ENCODE measurements at regions not wholly inside any gene's neighbourhood (a gene's known extent, or its start where the extent isn't known, plus 50 kb on each side); places are given as distances from the start of the nearest gene placed in this dataset.

GRCh38 chr15:46416544-46416943 is 781.7 kb downstream of the SQOR start:
- DNase-seq (ENCODE audit: low spot score): no peak

- DNase-seq (ENCODE audit: low spot score): no peak
These were observed 786.2 kb downstream of the SQOR start for GRCh38 chr15:46420990-46421389.

GRCh38 chr15:46441294-46442062 is 806.6 kb downstream of the SQOR start:
- DNase-seq (ENCODE audit: low spot score): no peak

GRCh38 chr15:46442184-46442583 is 807.4 kb downstream of the SQOR start:
- no peak for DNase-seq (ENCODE audit: low spot score)

- no peak for DNase-seq (ENCODE audit: low spot score)
These were observed 808.2 kb downstream of the SQOR start for GRCh38 chr15:46442901-46443590.

- no peak for DNase-seq (ENCODE audit: low spot score)
These were observed 815.4 kb downstream of the SQOR start for GRCh38 chr15:46450112-46450809.

- DNase-seq (ENCODE audit: low spot score): no peak
These were observed 816.0 kb downstream of the SQOR start for GRCh38 chr15:46450810-46451182.

- DNase-seq (ENCODE audit: low spot score): no peak
These were observed 817.5 kb downstream of the SQOR start for GRCh38 chr15:46452297-46452820.

GRCh38 chr15:46456456-46456855 is 821.6 kb downstream of the SQOR start:
- no peak for DNase-seq (ENCODE audit: low spot score)

- DNase-seq (ENCODE audit: low spot score): no peak
These were observed 825.7 kb downstream of the SQOR start for GRCh38 chr15:46460431-46461094.

- DNase-seq (ENCODE audit: low spot score): no peak
These were observed 826.6 kb downstream of the SQOR start for GRCh38 chr15:46461416-46461815.

GRCh38 chr15:46467041-46467440 is 832.2 kb downstream of the SQOR start:
- no peak for DNase-seq (ENCODE audit: low spot score)

GRCh38 chr15:46471096-46471495 is 836.3 kb downstream of the SQOR start:
- DNase-seq (ENCODE audit: low spot score): no peak

GRCh38 chr15:46489276-46489675 is 854.4 kb downstream of the SQOR start:
- DNase-seq (ENCODE audit: low spot score): no peak

GRCh38 chr15:46496491-46497115 is 861.8 kb downstream of the SQOR start:
- no peak for DNase-seq (ENCODE audit: low spot score)

GRCh38 chr15:46502667-46503066 is 867.8 kb downstream of the SQOR start:
- no peak for DNase-seq (ENCODE audit: low spot score)

- no peak for DNase-seq (ENCODE audit: low spot score)
These were observed 883.6 kb downstream of the SQOR start for GRCh38 chr15:46518381-46518780.

- DNase-seq (ENCODE audit: low spot score): no peak
These were observed 888.9 kb downstream of the SQOR start for GRCh38 chr15:46523701-46524100.

GRCh38 chr15:46525984-46526725 is 891.3 kb downstream of the SQOR start:
- no peak for DNase-seq (ENCODE audit: low spot score)

- no peak for DNase-seq (ENCODE audit: low spot score)
These were observed 891.9 kb downstream of the SQOR start for GRCh38 chr15:46526726-46527110.

GRCh38 chr15:46543626-46544025 is 908.8 kb downstream of the SQOR start:
- no peak for DNase-seq (ENCODE audit: low spot score)

All from AG08396 (cell line).